ENCODE measurements at regions not wholly inside any gene's neighbourhood (a gene's known extent, or its start where the extent isn't known, plus 50 kb on each side); places are given as distances from the start of the nearest gene placed in this dataset.
"Not testable (repeated sequence)": the region's sequence is repeated elsewhere in the genome, so short reads cannot be mapped to it uniquely, and the experiment has no call there.

- no peak for TF ChIP-seq CTCF (IDR thresholded peaks at IDR 0.05; ENCODE audit: insufficient read depth, low read length, missing control alignments)
- POLR2A ChIA-PET = no interaction called here
- CTCF ChIA-PET = no interaction called here
- no peak for DNase-seq (ENCODE audit: low read depth, low spot score)
- H3K4me3 ChIP-seq (ENCODE audit: low read depth, low read length) = no peak overlapping the region
Observed at GRCh38 chr2:104969564-104969963, 68.3 kb upstream of the MRPS9 start.

GRCh38 chr2:104975371-104975770 is 62.5 kb upstream of the MRPS9 start:
- no peak for DNase-seq (ENCODE audit: low read depth, low spot score)
- no peak for TF ChIP-seq CTCF (IDR thresholded peaks at IDR 0.05; ENCODE audit: insufficient read depth, low read length, missing control alignments)
- ChIA-PET CTCF (no interaction called here), POLR2A (interaction anchor here (0.7 kb wide), 1 partner anchor 256 kb away, joined by 3 read pairs; no protein-coding TSS in a partner anchor)
- no peak overlapping the region for H3K4me3 ChIP-seq (ENCODE audit: low read depth, low read length)

- DNase-seq (ENCODE audit: low read depth, low spot score) = no peak
- ChIA-PET POLR2A (interaction anchor here (0.7 kb wide), 1 partner anchor 255 kb away, joined by 3 read pairs; no protein-coding TSS in a partner anchor), CTCF (no interaction called here)
- no peak overlapping the region for H3K4me3 ChIP-seq (ENCODE audit: low read depth, low read length)
- no peak for TF ChIP-seq CTCF (IDR thresholded peaks at IDR 0.05; ENCODE audit: insufficient read depth, low read length, missing control alignments)
Observed at GRCh38 chr2:104975851-104976250, 62.0 kb upstream of the MRPS9 start.

- TF ChIP-seq CTCF (IDR thresholded peaks at IDR 0.05; ENCODE audit: insufficient read depth, low read length, missing control alignments) = no peak
- CTCF ChIA-PET = no interaction called here
- POLR2A ChIA-PET = no interaction called here
- DNase-seq (ENCODE audit: low read depth, low spot score) = no peak
- H3K4me3 ChIP-seq (ENCODE audit: low read depth, low read length) = no peak overlapping the region
Observed at GRCh38 chr2:104976603-104977120, 61.2 kb upstream of the MRPS9 start.

GRCh38 chr2:104977958-104978357 is 59.9 kb upstream of the MRPS9 start:
- no peak for TF ChIP-seq CTCF (IDR thresholded peaks at IDR 0.05; ENCODE audit: insufficient read depth, low read length, missing control alignments)
- H3K4me3 ChIP-seq (ENCODE audit: low read depth, low read length) = no peak overlapping the region
- ChIA-PET CTCF (no interaction called here), POLR2A (no interaction called here)
- no peak for DNase-seq (ENCODE audit: low read depth, low spot score)

GRCh38 chr2:104979786-104980185 is 58.1 kb upstream of the MRPS9 start:
- CTCF ChIA-PET; H3K4me3 ChIP-seq (ENCODE audit: low read depth, low read length); POLR2A ChIA-PET; DNase-seq (ENCODE audit: low read depth, low spot score): not testable (repeated sequence)

- no peak overlapping the region for H3K4me3 ChIP-seq (ENCODE audit: low read depth, low read length)
- CTCF ChIA-PET = no interaction called here
- POLR2A ChIA-PET = no interaction called here
- TF ChIP-seq CTCF (IDR thresholded peaks at IDR 0.05; ENCODE audit: insufficient read depth, low read length, missing control alignments) = no peak
- DNase-seq (ENCODE audit: low read depth, low spot score) = no peak
Observed at GRCh38 chr2:104982111-104982510, 55.8 kb upstream of the MRPS9 start.
